ENCODE measurements at regions not wholly inside any gene's neighbourhood (a gene's known extent, or its start where the extent isn't known, plus 50 kb on each side); places are given as distances from the start of the nearest gene placed in this dataset.

DNA sequence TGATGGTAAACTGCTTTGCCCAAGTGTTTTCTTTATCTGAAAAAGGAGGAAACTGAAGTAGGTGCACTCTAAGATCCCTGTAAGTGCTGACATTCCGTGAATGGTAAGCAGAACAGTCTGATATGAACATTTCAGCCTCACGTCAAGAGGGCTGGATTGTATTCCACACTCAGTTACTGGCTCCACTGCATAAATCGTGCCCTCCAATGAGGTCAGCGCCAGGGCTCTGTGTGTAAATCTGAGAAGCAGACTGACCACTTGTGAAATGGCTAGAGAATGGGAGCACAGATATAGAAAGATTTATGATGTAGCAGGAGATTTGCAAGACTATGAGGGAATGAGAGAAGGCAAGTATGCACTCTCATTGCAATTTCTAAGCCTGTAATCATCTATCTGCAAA, 153.0 kb downstream of the ICOS start:
- no peak for FAIRE-seq
- DNase-seq (ENCODE audit: low read depth): no peak
- H3K36me3 ChIP-seq (ENCODE audit: control insufficient read depth, insufficient read depth, low read length): no peaks in the 10 kb centered on the region
- TF ChIP-seq, protein P1, sequence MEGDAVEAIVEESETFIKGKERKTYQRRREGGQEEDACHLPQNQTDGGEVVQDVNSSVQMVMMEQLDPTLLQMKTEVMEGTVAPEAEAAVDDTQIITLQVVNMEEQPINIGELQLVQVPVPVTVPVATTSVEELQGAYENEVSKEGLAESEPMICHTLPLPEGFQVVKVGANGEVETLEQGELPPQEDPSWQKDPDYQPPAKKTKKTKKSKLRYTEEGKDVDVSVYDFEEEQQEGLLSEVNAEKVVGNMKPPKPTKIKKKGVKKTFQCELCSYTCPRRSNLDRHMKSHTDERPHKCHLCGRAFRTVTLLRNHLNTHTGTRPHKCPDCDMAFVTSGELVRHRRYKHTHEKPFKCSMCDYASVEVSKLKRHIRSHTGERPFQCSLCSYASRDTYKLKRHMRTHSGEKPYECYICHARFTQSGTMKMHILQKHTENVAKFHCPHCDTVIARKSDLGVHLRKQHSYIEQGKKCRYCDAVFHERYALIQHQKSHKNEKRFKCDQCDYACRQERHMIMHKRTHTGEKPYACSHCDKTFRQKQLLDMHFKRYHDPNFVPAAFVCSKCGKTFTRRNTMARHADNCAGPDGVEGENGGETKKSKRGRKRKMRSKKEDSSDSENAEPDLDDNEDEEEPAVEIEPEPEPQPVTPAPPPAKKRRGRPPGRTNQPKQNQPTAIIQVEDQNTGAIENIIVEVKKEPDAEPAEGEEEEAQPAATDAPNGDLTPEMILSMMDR (IDR thresholded peaks at IDR 0.05; ENCODE audit: insufficient read depth, low read length, severe bottlenecking): no peak
- no peak overlapping the region for H3K4me3 ChIP-seq (ENCODE audit: low read depth, low read length)
- no peaks in the 10 kb centered on the region for H3K27me3 ChIP-seq (ENCODE audit: control insufficient read depth, insufficient read depth, low read length)

DNA sequence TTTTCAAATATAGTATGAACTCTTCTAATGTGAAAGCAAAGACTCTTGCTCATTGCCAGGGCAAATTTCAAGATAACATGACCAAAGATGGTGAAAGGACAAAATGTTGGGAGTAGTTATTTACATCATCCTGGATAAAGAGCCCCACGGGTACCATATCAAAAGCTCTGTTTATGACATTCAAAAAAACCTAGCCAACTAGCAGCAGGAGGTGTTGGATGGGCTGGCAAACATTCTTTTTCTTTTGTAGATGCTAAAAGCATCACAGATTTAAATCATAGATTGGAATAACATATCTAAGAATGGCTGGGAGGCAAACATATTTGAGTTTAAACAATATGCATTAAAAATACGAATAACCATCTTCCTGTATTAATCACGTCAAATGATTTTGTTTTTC, 153.5 kb downstream of the ICOS start:
- Histone ChIP-seq H3K36me3 (ENCODE audit: control insufficient read depth, insufficient read depth, low read length) (no peaks in the 10 kb centered on the region), H3K4me3 (ENCODE audit: low read depth, low read length) (no peak overlapping the region), H3K27me3 (ENCODE audit: control insufficient read depth, insufficient read depth, low read length) (no peaks in the 10 kb centered on the region)
- DNase-seq (ENCODE audit: low read depth) (no peak), FAIRE-seq (no peak)
- TF ChIP-seq, protein P1 (IDR thresholded peaks at IDR 0.05; ENCODE audit: insufficient read depth, low read length, severe bottlenecking): no peak

- FAIRE-seq: no peak
- DNase-seq (ENCODE audit: low read depth): no peak
- H3K4me3 ChIP-seq (ENCODE audit: low read depth, low read length): no peak overlapping the region
- no peaks in the 10 kb centered on the region for H3K36me3 ChIP-seq (ENCODE audit: control insufficient read depth, insufficient read depth, low read length)
- H3K27me3 ChIP-seq (ENCODE audit: control insufficient read depth, insufficient read depth, low read length): peaks cover 2% of the 10 kb centered on the region
- TF ChIP-seq, protein P1 (IDR thresholded peaks at IDR 0.05; ENCODE audit: insufficient read depth, low read length, severe bottlenecking): no peak
These were observed 168.2 kb downstream of the ICOS start for GRCh38 chr2:204104811-204105210.

GRCh38 chr2:204108330-204108751, 171.8 kb downstream of the ICOS start:
- Histone ChIP-seq H3K4me3 (ENCODE audit: low read depth, low read length) (no peak overlapping the region), H3K27me3 (ENCODE audit: control insufficient read depth, insufficient read depth, low read length) (peaks cover 2% of the 10 kb centered on the region), H3K36me3 (ENCODE audit: control insufficient read depth, insufficient read depth, low read length) (no peaks in the 10 kb centered on the region)
- TF ChIP-seq, protein P1 (IDR thresholded peaks at IDR 0.05; ENCODE audit: insufficient read depth, low read length, severe bottlenecking): peak; percentile 2
- no peak for DNase-seq (ENCODE audit: low read depth)
- FAIRE-seq: no peak

DNA sequence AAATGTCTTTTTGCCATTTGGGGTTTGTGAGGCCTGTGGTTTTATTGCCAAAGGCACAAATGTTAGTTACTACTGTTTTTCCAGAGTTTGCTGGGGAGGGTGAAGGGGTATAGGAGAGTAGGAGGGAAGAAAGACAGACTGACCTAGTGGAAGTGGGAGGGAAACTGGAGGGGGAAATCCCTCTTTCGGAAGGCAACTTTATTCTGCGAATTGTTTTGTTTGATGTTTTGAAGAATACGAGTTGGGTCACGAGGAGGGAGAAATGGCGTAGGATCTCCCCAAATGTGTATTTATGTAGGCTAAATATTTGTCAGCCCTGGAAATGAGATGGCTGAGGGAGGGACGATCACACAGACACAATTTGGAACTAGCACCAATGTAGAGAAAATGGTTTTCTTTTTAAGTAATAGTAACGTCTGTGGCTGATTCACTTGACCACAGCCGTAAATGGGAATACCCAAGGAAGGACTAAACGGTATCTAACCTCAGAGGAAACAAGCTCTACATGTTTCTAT, 172.3 kb downstream of the ICOS start:
- FAIRE-seq (no peak), DNase-seq (ENCODE audit: low read depth) (no peak)
- Histone ChIP-seq H3K27me3 (ENCODE audit: control insufficient read depth, insufficient read depth, low read length) (peaks cover 2% of the 10 kb centered on the region), H3K36me3 (ENCODE audit: control insufficient read depth, insufficient read depth, low read length) (no peaks in the 10 kb centered on the region), H3K4me3 (ENCODE audit: low read depth, low read length) (no peak overlapping the region)
- TF ChIP-seq, protein P1 (IDR thresholded peaks at IDR 0.05; ENCODE audit: insufficient read depth, low read length, severe bottlenecking): no peak

DNA sequence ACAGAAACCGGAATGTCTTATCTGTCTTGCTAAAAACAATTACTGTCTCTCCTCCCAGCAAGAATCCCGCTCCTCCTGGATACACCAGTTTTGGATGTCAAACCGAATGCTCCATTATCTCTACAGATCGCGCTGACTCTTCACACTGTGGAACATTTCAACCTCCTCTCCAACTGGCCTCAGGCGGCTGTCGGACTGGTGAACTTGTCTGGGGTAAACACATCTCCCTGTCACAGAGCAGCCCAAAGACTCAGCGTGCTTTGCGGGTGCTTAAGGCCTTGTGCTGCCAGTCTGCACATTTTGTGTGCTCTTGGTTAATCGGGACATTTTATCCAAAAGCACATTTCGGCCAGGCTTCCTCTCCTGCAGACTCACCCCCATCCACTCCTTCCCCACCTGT, 173.1 kb downstream of the ICOS start:
- TF ChIP-seq, protein P1 (IDR thresholded peaks at IDR 0.05; ENCODE audit: insufficient read depth, low read length, severe bottlenecking): no peak
- Histone ChIP-seq H3K4me3 (ENCODE audit: low read depth, low read length) (no peak overlapping the region), H3K36me3 (ENCODE audit: control insufficient read depth, insufficient read depth, low read length) (no peaks in the 10 kb centered on the region), H3K27me3 (ENCODE audit: control insufficient read depth, insufficient read depth, low read length) (peaks cover 2% of the 10 kb centered on the region)
- no peak for FAIRE-seq
- DNase-seq (ENCODE audit: low read depth): no peak
